H1 (cell line): ENCODE measurements at regions not wholly inside any gene's neighbourhood (a gene's known extent, or its start where the extent isn't known, plus 50 kb on each side); places are given as distances from the start of the nearest gene placed in this dataset.

Experiments
- CTCF ChIA-PET: fragments of 300-600 bp; sonication (Branson Sonifier 250); formaldehyde crosslinking; loops from one replicate; lab custom pipeline; 2021; ENCODE audit not compliant: partially characterized antibody; lab: Charles Lee
- POLR2A ChIA-PET: fragments of 300-600 bp; sonication (Branson Sonifier 250); formaldehyde crosslinking; loops from one replicate; lab custom pipeline; 2021; ENCODE audit warnings: inconsistent platforms; ENCODE audit not compliant: partially characterized antibody; lab: Charles Lee
- DNase-seq, 2 experiments: peaks; one replicate each; pipeline versions ENCODE4 v3.0.0 to v3.0.0-alpha.2; 2010 to 2022; ENCODE audit warnings: low spot score in 2 of 2, low read depth in 1 of 2, mixed read lengths in 1 of 2
- FAIRE-seq: peaks from 2 replicates; lab custom pipeline; 2011; peaks lifted over from hg19 to GRCh38; lab: Jason Lieb, UNC
- H2AFZ ChIP-seq: 2 replicates; pipeline ENCODE4 v1.8.1; 2012; ENCODE audit warnings: low read length, inconsistent platforms
- H2AK5ac ChIP-seq: 2 replicates; pipeline ENCODE4 v1.6.1; 2013; ENCODE audit warnings: low read depth, low read length
- H2BK120ac ChIP-seq: replicated peaks from 2 replicates; pipeline ENCODE3; 2013; ENCODE audit warnings: low read depth, low read length, inconsistent platforms
- H2BK12ac ChIP-seq: 2 replicates; pipeline ENCODE4 v1.6.1; 2013; ENCODE audit warnings: low read depth, low read length
- H2BK15ac ChIP-seq: 2 replicates; pipeline ENCODE4 v1.6.1; 2013; ENCODE audit warnings: low read length
- H2BK20ac ChIP-seq: 2 replicates; pipeline ENCODE4 v1.6.1; 2013; ENCODE audit warnings: low read length
- H2BK5ac ChIP-seq: 2 replicates; pipeline ENCODE4 v1.6.1; 2013; ENCODE audit warnings: low read depth, low read length
- H3K14ac ChIP-seq: 2 replicates; pipeline ENCODE4 v1.6.1; 2013; ENCODE audit warnings: inconsistent platforms; ENCODE audit not compliant: insufficient read length
- H3K18ac ChIP-seq: 2 replicates; pipeline ENCODE4 v1.6.1; 2013; ENCODE audit warnings: low read length; ENCODE audit errors: extremely low read depth
- H3K23ac ChIP-seq: 2 replicates; pipeline ENCODE4 v1.6.1; 2013; ENCODE audit warnings: inconsistent platforms; ENCODE audit not compliant: insufficient read length
- H3K23me2 ChIP-seq: 2 replicates; pipeline ENCODE4 v1.6.1; 2013; ENCODE audit warnings: low read depth, low read length
- H3K27ac ChIP-seq: 2 replicates; pipeline ENCODE4 v1.6.1; 2011; ENCODE audit warnings: low read depth, low read length, inconsistent platforms
- H3K27me3 ChIP-seq, 4 experiments: replicated peaks in 1 of 4; 1 replicate in 1 of 4; 2 replicates in 3 of 4; pipeline versions ENCODE4 v1.6.1 to v1.8.1; 2011 to 2013; ENCODE audit warnings: low read length in 3 of 4, mild to moderate bottlenecking in 3 of 4, inconsistent platforms in 2 of 4, mixed read lengths in 2 of 4, moderate library complexity in 1 of 4; ENCODE audit not compliant: control insufficient read depth in 3 of 4, insufficient read depth in 3 of 4; ENCODE audit errors: extremely low read depth in 1 of 4
- H3K36me3 ChIP-seq, 4 experiments: 2 replicates each; pipeline versions ENCODE4 v1.6.1 to v1.8.1; 2011 to 2013; ENCODE audit warnings: mild to moderate bottlenecking in 4 of 4, low read length in 3 of 4, moderate library complexity in 2 of 4, control low read depth in 1 of 4, inconsistent platforms in 1 of 4; ENCODE audit not compliant: insufficient read depth in 4 of 4, control insufficient read depth in 2 of 4
- H3K4ac ChIP-seq: replicated peaks from 2 replicates; pipeline ENCODE3; 2013; ENCODE audit warnings: low read length, low read depth, mixed read lengths, inconsistent platforms; ENCODE audit not compliant: insufficient read length
- H3K4me1 ChIP-seq, 4 experiments: replicated peaks in 1 of 4; 1 replicate in 1 of 4; 2 replicates in 3 of 4; pipeline versions ENCODE4 v1.6.1 to v1.8.1; 2011 to 2013; ENCODE audit warnings: low read length in 3 of 4, inconsistent platforms in 2 of 4, mixed read lengths in 1 of 4; ENCODE audit not compliant: insufficient read depth in 4 of 4, control insufficient read depth in 3 of 4
- H3K4me2 ChIP-seq, 2 experiments: 2 replicates each; pipeline versions ENCODE4 v1.6.1 to v1.8.1; 2011 to 2013; ENCODE audit warnings: low read depth in 2 of 2, low read length in 2 of 2, control low read depth in 1 of 2, inconsistent platforms in 1 of 2, mild to moderate bottlenecking in 1 of 2; ENCODE audit not compliant: insufficient read depth in 1 of 2
- H3K4me3 ChIP-seq, 4 experiments: fragments of 200-600, 300-600 bp in 1 of 4; sonication (generic), shearing (Covaris generic), sonication (Bioruptor Twin) in 1 of 4; 2 replicates each; pipeline versions ENCODE4 v1.5.1 to v1.8.1; 2011 to 2016; ENCODE audit warnings: low read length in 4 of 4, low read depth in 3 of 4, control low read depth in 2 of 4, inconsistent platforms in 2 of 4, mild to moderate bottlenecking in 2 of 4, mixed read lengths in 1 of 4, moderate library complexity in 1 of 4; ENCODE audit not compliant: insufficient read depth in 2 of 4; ENCODE audit errors: extremely low read depth in 1 of 4
- H3K56ac ChIP-seq: replicated peaks from 2 replicates; pipeline ENCODE3; 2013; ENCODE audit warnings: low read depth, mild to moderate bottlenecking, mixed read lengths, low read length, inconsistent platforms; ENCODE audit not compliant: insufficient read length
- H3K79me1 ChIP-seq: 2 replicates; pipeline ENCODE4 v1.6.1; 2013; ENCODE audit warnings: low read depth, low read length, control low read depth
- H3K79me2 ChIP-seq, 2 experiments: 2 replicates each; pipeline versions ENCODE4 v1.6.1 to v1.8.1; 2012 to 2013; ENCODE audit warnings: low read length in 2 of 2, mild to moderate bottlenecking in 2 of 2, inconsistent platforms in 1 of 2; ENCODE audit not compliant: insufficient read depth in 2 of 2, control insufficient read depth in 1 of 2
- H3K9ac ChIP-seq, 4 experiments: replicated peaks in 1 of 4; 1 replicate in 1 of 4; 2 replicates in 3 of 4; pipeline versions ENCODE4 v1.6.1 to v1.8.1; 2011 to 2013; ENCODE audit warnings: low read depth in 3 of 4, low read length in 3 of 4, control low read depth in 2 of 4, mild to moderate bottlenecking in 2 of 4, moderate library complexity in 2 of 4, inconsistent platforms in 1 of 4; ENCODE audit errors: extremely low read depth in 1 of 4
- H3K9me3 ChIP-seq, 2 experiments: 2 replicates each; pipeline versions ENCODE4 v1.6.1 to v1.8.1; 2012 to 2013; ENCODE audit warnings: mild to moderate bottlenecking in 2 of 2, moderate library complexity in 2 of 2, control low read depth in 1 of 2, inconsistent platforms in 1 of 2, low read depth in 1 of 2, low read length in 1 of 2, mixed read lengths in 1 of 2; ENCODE audit not compliant: insufficient read depth in 2 of 2
- H4K20me1 ChIP-seq, 2 experiments: replicated peaks in 1 of 2; 2 replicates each; pipeline versions ENCODE3 to v1.8.1; 2011 to 2013; ENCODE audit warnings: inconsistent platforms in 2 of 2, low read length in 2 of 2, mild to moderate bottlenecking in 1 of 2; ENCODE audit not compliant: insufficient read depth in 2 of 2, control insufficient read depth in 1 of 2
- H4K5ac ChIP-seq: 2 replicates; pipeline ENCODE4 v1.6.1; 2013; ENCODE audit warnings: low read length, low read depth, mixed read lengths, inconsistent platforms; ENCODE audit not compliant: insufficient read length
- H4K8ac ChIP-seq: 2 replicates; pipeline ENCODE4 v1.8.0; 2013; ENCODE audit warnings: mild to moderate bottlenecking, moderate library complexity, low read length, inconsistent platforms; ENCODE audit not compliant: insufficient read depth; ENCODE audit errors: extremely low read depth
- H4K91ac ChIP-seq: replicated peaks from 2 replicates; pipeline ENCODE3; 2013; ENCODE audit warnings: low read length, mixed read lengths, inconsistent platforms; ENCODE audit not compliant: insufficient read length
- HDAC6 ChIP-seq: IDR thresholded peaks from one replicate; pipeline ENCODE4 v1.7.1; 2012; ENCODE audit warnings: low read depth, mild to moderate bottlenecking, inconsistent platforms, low read length, moderate library complexity
- RBBP5 ChIP-seq: IDR thresholded peaks from 2 replicates; pipeline ENCODE4 v1.7.1; 2012; ENCODE audit warnings: low read depth, mild to moderate bottlenecking, inconsistent platforms, low read length, moderate library complexity, borderline replicate concordance
- SRF ChIP-seq: IDR thresholded peaks from 2 replicates; pipeline ENCODE4 v1.6.1; 2011; ENCODE audit warnings: mild to moderate bottlenecking, low read depth, low read length, moderate library complexity
- USF2 ChIP-seq: IDR thresholded peaks from 2 replicates; pipeline ENCODE4 v1.6.1; 2011; ENCODE audit warnings: low read length, improper control_type of control experiment
- ZNF274 ChIP-seq: IDR thresholded peaks from 2 replicates; pipeline ENCODE4 v1.7.0; 2012; ENCODE audit warnings: low read length, borderline replicate concordance; ENCODE audit errors: extremely low read depth
- WGBS, 2 experiments: shearing (Covaris generic) in 1 of 2; methylation state at CpG; one replicate each; pipeline versions ENCODE4 v1.1.6 to v1.1.7; 2013 to 2015; ENCODE audit warnings: low lambda C conversion rate in 2 of 2, mixed read lengths in 2 of 2, inconsistent platforms in 1 of 2, low coverage in 1 of 2, missing lambda C conversion rate in 1 of 2; ENCODE audit not compliant: insufficient replicate concordance in 2 of 2, insufficient coverage in 1 of 2, insufficient read length in 1 of 2; ENCODE audit errors: extremely low coverage in 1 of 2, missing lambda C conversion rate in 1 of 2; 5-methylcytosine and 5-hydroxymethylcytosine counted together

- Histone ChIP-seq H2BK20ac (no peak overlapping the region), H3K4ac (no peak overlapping the region), H3K23me2 (no peaks in the 10 kb centered on the region), H3K4me2 (no peak overlapping the region), H2BK15ac (no peak overlapping the region), H4K91ac (no peak overlapping the region), H3K9ac (no peak overlapping the region), H2BK12ac (no peak overlapping the region), H2BK5ac (no peak overlapping the region), H3K56ac (no peak overlapping the region), H4K8ac (no peak overlapping the region), H3K18ac (no peak overlapping the region), H3K23ac (no peak overlapping the region), H3K4me3 (no peak overlapping the region), H2BK120ac (no peak overlapping the region), H3K27ac (no peak overlapping the region), H3K14ac (no peak overlapping the region), H3K79me2 (no peaks in the 10 kb centered on the region), H4K20me1 (no peaks in the 10 kb centered on the region), H3K27me3 (no peaks in the 10 kb centered on the region), H2AK5ac (no peak overlapping the region), H3K79me1 (no peaks in the 10 kb centered on the region), H4K5ac (no peak overlapping the region), H3K36me3 (no peaks in the 10 kb centered on the region), H3K4me1 (peaks cover 0 to 3% (median 1%) of the 10 kb centered on the region in 4 experiments; a peak in 2 of 7 replicates), H2AFZ (peak overlapping the region; percentile 77; the same call in 1 of the 2 replicates), H3K9me3 (no peaks in the 10 kb centered on the region)
- ChIA-PET CTCF (no interaction called here), POLR2A (no interaction called here)
- TF ChIP-seq SRF (no peak), ZNF274 (no peak), HDAC6 (no peak), RBBP5 (no peak), USF2 (no peak)
- DNase-seq (no peak), FAIRE-seq (no peak)
- 96% methylated on average over 5 of the region's 5 CpGs; no CpG with 5 or more reads in 1 of the 2 experiments for WGBS, 2 experiments
These were observed 1030.3 kb upstream of the LCORL start for GRCh38 chr4:19051831-19052230.
